ENCODE measurements at regions not wholly inside any gene's neighbourhood (a gene's known extent, or its start where the extent isn't known, plus 50 kb on each side); places are given as distances from the start of the nearest gene placed in this dataset.

- TF ChIP-seq REST (IDR thresholded peaks at IDR 0.05; ENCODE audit: unreplicated experiment) (no peak), ETS1 (IDR thresholded peaks at IDR 0.05) (no peak), ZNF331 (CRISPR knock-in tag; IDR thresholded peaks at IDR 0.05; ENCODE audit: low read depth) (no peak), ZNF114 (CRISPR knock-in tag; IDR thresholded peaks at IDR 0.05) (no peak)
Measured at GRCh38 chr13:44259045-44260027, 114.3 kb upstream of the SERP2 start (continued).

GRCh38 chr13:44260336-44260735, 113.3 kb upstream of the SERP2 start:
- Histone ChIP-seq H3F3A (replicated peaks; ENCODE audit: low read depth) (no peaks in the 10 kb centered on the region), H3K27me3 (ENCODE audit: insufficient read depth) (no peaks in the 10 kb centered on the region), H4K20me1 (replicated peaks; ENCODE audit: insufficient read depth) (no peaks in the 10 kb centered on the region), H3K4me2 (no peak overlapping the region), H3K79me2 (replicated peaks; ENCODE audit: insufficient read depth) (no peaks in the 10 kb centered on the region), H3K4me1 (ENCODE audit: insufficient read depth) (peaks cover 7% of the 10 kb centered on the region), H2AFZ (no peak overlapping the region), H3K27ac (ENCODE audit: low read depth) (no peak overlapping the region), H3K9me2 (ENCODE audit: insufficient read depth) (0 out of 2 replicates have a peak, but pooled peaks cover 8% of the 10 kb centered on the region), H3K4me3 (no peak overlapping the region), H3K36me3 (ENCODE audit: insufficient read depth) (no peaks in the 10 kb centered on the region)
- ATAC-seq (no peak), DNase-seq (ENCODE audit: low spot score) (no peak)
- Mint-ChIP-seq H3K36me3 (ENCODE audit: low read depth) (no peaks in the 10 kb centered on the region), H3K4me3 (no peak overlapping the region), H3K27me3 (ENCODE audit: insufficient read depth, low read depth, poor library complexity) (no peaks in the 10 kb centered on the region), H3K27ac (no peak overlapping the region), H3K9me3 (no peaks in the 10 kb centered on the region), H3K4me1 (peaks cover 8% of the 10 kb centered on the region; the same call in 2 of the 3 replicates)
- no peak for TF ChIP-seq ZNF462 (CRISPR knock-in tag; IDR thresholded peaks at IDR 0.05)
- TF ChIP-seq NANOG (IDR thresholded peaks at IDR 0.05; ENCODE audit: borderline replicate concordance): no peak
- TF ChIP-seq EZH2phosphoT487 (IDR thresholded peaks at IDR 0.05; ENCODE audit: unreplicated experiment): no peak
- no peak for TF ChIP-seq JUNB (IDR thresholded peaks at IDR 0.05; ENCODE audit: unreplicated experiment)
- TF ChIP-seq ZNF114 (CRISPR knock-in tag; IDR thresholded peaks at IDR 0.05): no peak
- TF ChIP-seq REST (IDR thresholded peaks at IDR 0.05; ENCODE audit: unreplicated experiment): no peak
- TF ChIP-seq STAT1 (IDR thresholded peaks at IDR 0.05; ENCODE audit: unreplicated experiment): no peak
